ENCODE measurements at regions not wholly inside any gene's neighbourhood (a gene's known extent, or its start where the extent isn't known, plus 50 kb on each side); places are given as distances from the start of the nearest gene placed in this dataset.
A peak's percentile ranks its signal among the peaks of the same experiment; 100 is the strongest.

DNA sequence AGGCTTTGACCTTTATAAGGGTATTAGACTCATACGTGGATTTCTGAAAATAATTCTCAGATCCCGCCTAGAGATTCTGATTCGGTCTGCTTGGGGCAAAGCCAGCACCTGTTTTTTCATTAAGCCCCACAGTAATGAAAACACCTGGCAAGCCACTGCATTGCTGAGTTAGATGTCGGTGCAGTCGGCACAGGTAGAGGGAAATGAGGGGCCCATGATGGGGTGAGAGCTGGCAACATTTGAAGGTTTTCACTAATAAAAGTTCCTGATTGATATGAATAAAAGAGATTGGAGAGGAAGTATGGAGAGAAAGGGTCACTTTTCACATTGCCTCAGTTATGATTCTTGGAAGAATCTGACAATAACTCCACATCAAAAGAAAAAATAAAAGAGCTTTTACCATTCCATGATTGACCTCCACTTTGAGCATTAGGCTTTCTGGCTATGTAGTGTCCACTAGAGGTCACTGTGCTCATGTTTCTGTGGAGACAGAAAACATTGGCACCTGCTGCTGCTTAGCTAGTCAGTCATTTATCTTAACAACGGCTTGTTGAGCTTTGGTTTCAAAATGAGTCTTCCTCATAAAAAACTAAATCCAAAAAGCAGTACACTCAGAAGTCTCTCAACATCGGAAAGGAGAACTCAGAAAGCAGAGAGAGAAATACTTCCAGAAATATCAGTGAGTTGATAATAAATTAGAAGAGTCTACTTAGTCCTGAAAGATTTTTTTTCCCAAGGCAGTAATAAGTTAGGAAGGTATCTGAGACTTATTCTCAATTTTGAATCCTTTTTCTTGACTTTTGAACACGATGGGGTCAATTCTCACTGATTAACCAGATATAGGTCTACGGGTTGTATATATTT, 53.3 kb upstream of the KLHL31 start (continued):
- TF ChIP-seq, protein P1, sequence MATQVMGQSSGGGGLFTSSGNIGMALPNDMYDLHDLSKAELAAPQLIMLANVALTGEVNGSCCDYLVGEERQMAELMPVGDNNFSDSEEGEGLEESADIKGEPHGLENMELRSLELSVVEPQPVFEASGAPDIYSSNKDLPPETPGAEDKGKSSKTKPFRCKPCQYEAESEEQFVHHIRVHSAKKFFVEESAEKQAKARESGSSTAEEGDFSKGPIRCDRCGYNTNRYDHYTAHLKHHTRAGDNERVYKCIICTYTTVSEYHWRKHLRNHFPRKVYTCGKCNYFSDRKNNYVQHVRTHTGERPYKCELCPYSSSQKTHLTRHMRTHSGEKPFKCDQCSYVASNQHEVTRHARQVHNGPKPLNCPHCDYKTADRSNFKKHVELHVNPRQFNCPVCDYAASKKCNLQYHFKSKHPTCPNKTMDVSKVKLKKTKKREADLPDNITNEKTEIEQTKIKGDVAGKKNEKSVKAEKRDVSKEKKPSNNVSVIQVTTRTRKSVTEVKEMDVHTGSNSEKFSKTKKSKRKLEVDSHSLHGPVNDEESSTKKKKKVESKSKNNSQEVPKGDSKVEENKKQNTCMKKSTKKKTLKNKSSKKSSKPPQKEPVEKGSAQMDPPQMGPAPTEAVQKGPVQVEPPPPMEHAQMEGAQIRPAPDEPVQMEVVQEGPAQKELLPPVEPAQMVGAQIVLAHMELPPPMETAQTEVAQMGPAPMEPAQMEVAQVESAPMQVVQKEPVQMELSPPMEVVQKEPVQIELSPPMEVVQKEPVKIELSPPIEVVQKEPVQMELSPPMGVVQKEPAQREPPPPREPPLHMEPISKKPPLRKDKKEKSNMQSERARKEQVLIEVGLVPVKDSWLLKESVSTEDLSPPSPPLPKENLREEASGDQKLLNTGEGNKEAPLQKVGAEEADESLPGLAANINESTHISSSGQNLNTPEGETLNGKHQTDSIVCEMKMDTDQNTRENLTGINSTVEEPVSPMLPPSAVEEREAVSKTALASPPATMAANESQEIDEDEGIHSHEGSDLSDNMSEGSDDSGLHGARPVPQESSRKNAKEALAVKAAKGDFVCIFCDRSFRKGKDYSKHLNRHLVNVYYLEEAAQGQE (IDR thresholded peaks at IDR 0.05; ENCODE audit: borderline replicate concordance) = peak; percentile 26; the same call in 1 of the 2 replicates
- TF ChIP-seq, protein P1 (CRISPR knock-in tag; IDR thresholded peaks at IDR 0.05; ENCODE audit: low read depth) = no peak
- TF ChIP-seq GATAD2B (IDR thresholded peaks at IDR 0.05; ENCODE audit: borderline replicate concordance) = no peak

All from K562 (cell line).